Activated CD4-positive, CD25-positive, alpha-beta regulatory T cell treated with anti-CD3 and anti-CD28 coated beads, Interleukin-2, amount 50 U/mL, for 24 hours (primary cell): ENCODE measurements at regions not wholly inside any gene's neighbourhood (a gene's known extent, or its start where the extent isn't known, plus 50 kb on each side); places are given as distances from the start of the nearest gene placed in this dataset.
"Not testable (repeated sequence)": the region's sequence is repeated elsewhere in the genome, so short reads cannot be mapped to it uniquely, and the experiment has no call there.

Experiments used
- ATAC-seq, 2 donors: fragments of 150-1000 bp; cut with Tn5 transposase; one replicate each; pipeline ENCODE4 v1.10.0; 2021; ENCODE audit warnings: mild to moderate bottlenecking in 1 of 2, moderate library complexity in 1 of 2

- no peak for ATAC-seq
Measured at GRCh38 chr20:48217190-48217589, 431.9 kb upstream of the SULF2 start.

- ATAC-seq: no peak
Measured at GRCh38 chr20:48215536-48215935, 430.3 kb upstream of the SULF2 start.

- no peak for ATAC-seq
Measured at GRCh38 chr20:48214601-48215000, 429.3 kb upstream of the SULF2 start.

- not testable (repeated sequence) for ATAC-seq
Measured at GRCh38 chr20:48213635-48214034, 428.4 kb upstream of the SULF2 start.

GRCh38 chr20:48212806-48213509 lies 427.7 kb upstream of the SULF2 start:
- ATAC-seq: no peak

- ATAC-seq: no peak
Measured at GRCh38 chr20:48211847-48212246, 426.6 kb upstream of the SULF2 start.

GRCh38 chr20:48211238-48211637 lies 426.0 kb upstream of the SULF2 start:
- no peak for ATAC-seq

- ATAC-seq: no peak
Measured at GRCh38 chr20:48210111-48211027, 425.1 kb upstream of the SULF2 start.

- ATAC-seq: no peak
Measured at GRCh38 chr20:48209102-48209501, 423.8 kb upstream of the SULF2 start.

- ATAC-seq: no peak
Measured at GRCh38 chr20:48208176-48208575, 422.9 kb upstream of the SULF2 start.

- ATAC-seq: no peak
Measured at GRCh38 chr20:48207505-48207904, 422.2 kb upstream of the SULF2 start.

- ATAC-seq: no peak
Measured at GRCh38 chr20:48205786-48206185, 420.5 kb upstream of the SULF2 start.

- no peak for ATAC-seq
Measured at GRCh38 chr20:48205281-48205782, 420.1 kb upstream of the SULF2 start.

GRCh38 chr20:48204499-48204898 lies 419.2 kb upstream of the SULF2 start:
- no peak for ATAC-seq

- ATAC-seq: no peak
Measured at GRCh38 chr20:48203252-48203651, 418.0 kb upstream of the SULF2 start.

- ATAC-seq: no peak
Measured at GRCh38 chr20:48202334-48203113, 417.2 kb upstream of the SULF2 start.

- ATAC-seq: no peak
Measured at GRCh38 chr20:48201885-48202284, 416.6 kb upstream of the SULF2 start.

GRCh38 chr20:48201188-48201587 lies 415.9 kb upstream of the SULF2 start:
- no peak for ATAC-seq

- ATAC-seq: no peak
Measured at GRCh38 chr20:48198929-48199451, 413.7 kb upstream of the SULF2 start.

GRCh38 chr20:48197066-48197465 lies 411.8 kb upstream of the SULF2 start:
- ATAC-seq: no peak

GRCh38 chr20:48196486-48196885 lies 411.2 kb upstream of the SULF2 start:
- ATAC-seq: no peak

- ATAC-seq: no peak
Measured at GRCh38 chr20:48196001-48196400, 410.7 kb upstream of the SULF2 start.
